ENCODE measurements at regions not wholly inside any gene's neighbourhood (a gene's known extent, or its start where the extent isn't known, plus 50 kb on each side); places are given as distances from the start of the nearest gene placed in this dataset.
A peak's percentile ranks its signal among the peaks of the same experiment; 100 is the strongest.

- no peak overlapping the region for H3K56ac ChIP-seq (ENCODE audit: low read length)
- no peak overlapping the region for H3K23ac ChIP-seq (ENCODE audit: low read length)
- no peaks in the 10 kb centered on the region for H3K36me3 ChIP-seq (ENCODE audit: control insufficient read depth, insufficient read depth, low read length)
- no peak overlapping the region for H2BK15ac ChIP-seq (replicated peaks; ENCODE audit: low read depth)
- no peaks in the 10 kb centered on the region for H3K79me2 ChIP-seq (ENCODE audit: control insufficient read depth, insufficient read depth, low read length)
- no peaks in the 10 kb centered on the region for H3K27me3 ChIP-seq (ENCODE audit: insufficient read depth, low read length, poor library complexity)
- no peak overlapping the region for H2BK120ac ChIP-seq (ENCODE audit: low read depth, low read length)
- H2BK5ac ChIP-seq (ENCODE audit: low read length): no peak overlapping the region
- H3K4ac ChIP-seq (ENCODE audit: low read depth, low read length): no peak overlapping the region
- no peak overlapping the region for H4K5ac ChIP-seq (ENCODE audit: low read length)
- no peak overlapping the region for H2AK5ac ChIP-seq (ENCODE audit: low read length)
- no peaks in the 10 kb centered on the region for H3K4me1 ChIP-seq (ENCODE audit: control insufficient read depth, low read depth, low read length)
- H3K4me3 ChIP-seq (ENCODE audit: low read length): no peak overlapping the region
- no peak overlapping the region for H3K18ac ChIP-seq (ENCODE audit: low read length)
- H3K9ac ChIP-seq (ENCODE audit: low read length): no peak overlapping the region
- H3K27ac ChIP-seq (ENCODE audit: low read depth, low read length): no peak overlapping the region
- no peak overlapping the region for H3K4me2 ChIP-seq (ENCODE audit: low read length)
- WGBS (ENCODE audit: extremely low coverage, insufficient coverage, low lambda C conversion rate): no CpG with 5 or more reads among the region's 3 CpGs
- no peak for DNase-seq
- H4K8ac ChIP-seq (ENCODE audit: low read depth, low read length): no peak overlapping the region
- H3K79me1 ChIP-seq (ENCODE audit: low read length): no peaks in the 10 kb centered on the region
Measured at GRCh38 chr2:221112744-221113143, 459.4 kb downstream of the EPHA4 start.

- no peak overlapping the region for H2BK15ac ChIP-seq (replicated peaks; ENCODE audit: low read depth)
Measured at GRCh38 chr2:221115944-221116343, 456.2 kb downstream of the EPHA4 start.

GRCh38 chr2:221120643-221121042, 451.5 kb downstream of the EPHA4 start:
- Histone ChIP-seq H3K4me2 (ENCODE audit: low read length) (no peak overlapping the region), H3K56ac (ENCODE audit: low read length) (no peak overlapping the region), H3K79me1 (ENCODE audit: low read length) (no peaks in the 10 kb centered on the region), H3K9ac (ENCODE audit: low read length) (no peak overlapping the region), H3K18ac (ENCODE audit: low read length) (no peak overlapping the region), H4K5ac (ENCODE audit: low read length) (no peak overlapping the region), H2BK15ac (replicated peaks; ENCODE audit: low read depth) (no peak overlapping the region), H3K79me2 (ENCODE audit: control insufficient read depth, insufficient read depth, low read length) (no peaks in the 10 kb centered on the region), H3K4me1 (ENCODE audit: control insufficient read depth, low read depth, low read length) (peaks cover 2% of the 10 kb centered on the region), H3K4ac (ENCODE audit: low read depth, low read length) (no peak overlapping the region), H3K27me3 (ENCODE audit: insufficient read depth, low read length, poor library complexity) (no peaks in the 10 kb centered on the region), H3K23ac (ENCODE audit: low read length) (no peak overlapping the region), H3K27ac (ENCODE audit: low read depth, low read length) (no peak overlapping the region), H3K36me3 (ENCODE audit: control insufficient read depth, insufficient read depth, low read length) (no peaks in the 10 kb centered on the region), H4K8ac (ENCODE audit: low read depth, low read length) (no peak overlapping the region), H3K4me3 (ENCODE audit: low read length) (no peak overlapping the region), H2BK120ac (ENCODE audit: low read depth, low read length) (no peak overlapping the region), H2AK5ac (ENCODE audit: low read length) (no peak overlapping the region), H2BK5ac (ENCODE audit: low read length) (no peak overlapping the region)
- no peak for DNase-seq
- WGBS (ENCODE audit: extremely low coverage, insufficient coverage, low lambda C conversion rate): no CpG with 5 or more reads among the region's 2 CpGs

More at GRCh38 chr2:221115944-221116343, 456.2 kb downstream of the EPHA4 start:
- Histone ChIP-seq H3K27ac (ENCODE audit: low read depth, low read length) (no peak overlapping the region), H3K18ac (ENCODE audit: low read length) (no peak overlapping the region), H4K5ac (ENCODE audit: low read length) (no peak overlapping the region), H4K8ac (ENCODE audit: low read depth, low read length) (no peak overlapping the region), H2BK120ac (ENCODE audit: low read depth, low read length) (no peak overlapping the region), H3K9ac (ENCODE audit: low read length) (no peak overlapping the region), H2BK5ac (ENCODE audit: low read length) (no peak overlapping the region), H3K79me2 (ENCODE audit: control insufficient read depth, insufficient read depth, low read length) (no peaks in the 10 kb centered on the region), H2AK5ac (ENCODE audit: low read length) (no peak overlapping the region), H3K56ac (ENCODE audit: low read length) (no peak overlapping the region), H3K4me2 (ENCODE audit: low read length) (no peak overlapping the region), H3K36me3 (ENCODE audit: control insufficient read depth, insufficient read depth, low read length) (no peaks in the 10 kb centered on the region), H3K79me1 (ENCODE audit: low read length) (no peaks in the 10 kb centered on the region), H3K4me3 (ENCODE audit: low read length) (no peak overlapping the region), H3K4ac (ENCODE audit: low read depth, low read length) (no peak overlapping the region), H3K27me3 (ENCODE audit: insufficient read depth, low read length, poor library complexity) (no peaks in the 10 kb centered on the region), H3K4me1 (ENCODE audit: control insufficient read depth, low read depth, low read length) (no peaks in the 10 kb centered on the region), H3K23ac (ENCODE audit: low read length) (no peak overlapping the region)
- no peak for DNase-seq
- WGBS (ENCODE audit: extremely low coverage, insufficient coverage, low lambda C conversion rate): no CpG with 5 or more reads among the region's 3 CpGs

- Histone ChIP-seq H3K36me3 (ENCODE audit: control insufficient read depth, insufficient read depth, low read length) (no peaks in the 10 kb centered on the region), H2BK5ac (ENCODE audit: low read length) (no peak overlapping the region), H3K79me2 (ENCODE audit: control insufficient read depth, insufficient read depth, low read length) (no peaks in the 10 kb centered on the region), H4K8ac (ENCODE audit: low read depth, low read length) (no peak overlapping the region), H3K79me1 (ENCODE audit: low read length) (no peaks in the 10 kb centered on the region), H3K4me2 (ENCODE audit: low read length) (no peak overlapping the region), H3K9ac (ENCODE audit: low read length) (no peak overlapping the region), H4K5ac (ENCODE audit: low read length) (no peak overlapping the region), H3K18ac (ENCODE audit: low read length) (no peak overlapping the region), H3K4me1 (ENCODE audit: control insufficient read depth, low read depth, low read length) (peaks cover 2% of the 10 kb centered on the region), H2BK120ac (ENCODE audit: low read depth, low read length) (no peak overlapping the region), H3K4ac (ENCODE audit: low read depth, low read length) (no peak overlapping the region), H3K4me3 (ENCODE audit: low read length) (no peak overlapping the region), H2BK15ac (replicated peaks; ENCODE audit: low read depth) (no peak overlapping the region), H3K23ac (ENCODE audit: low read length) (no peak overlapping the region), H2AK5ac (ENCODE audit: low read length) (no peak overlapping the region), H3K27ac (ENCODE audit: low read depth, low read length) (no peak overlapping the region), H3K27me3 (ENCODE audit: insufficient read depth, low read length, poor library complexity) (no peaks in the 10 kb centered on the region), H3K56ac (ENCODE audit: low read length) (no peak overlapping the region)
- WGBS (ENCODE audit: extremely low coverage, insufficient coverage, low lambda C conversion rate): 100% methylated on average over 1 of the region's 3 CpGs
- no peak for DNase-seq
Measured at GRCh38 chr2:221123396-221123795, 448.7 kb downstream of the EPHA4 start.

- no CpG with 5 or more reads among the region's 9 CpGs for WGBS (ENCODE audit: extremely low coverage, insufficient coverage, low lambda C conversion rate)
- no peak overlapping the region for H3K23ac ChIP-seq (ENCODE audit: low read length)
- H3K9ac ChIP-seq (ENCODE audit: low read length): no peak overlapping the region
- H3K4me2 ChIP-seq (ENCODE audit: low read length): no peak overlapping the region
- no peak overlapping the region for H3K4ac ChIP-seq (ENCODE audit: low read depth, low read length)
- H3K27ac ChIP-seq (ENCODE audit: low read depth, low read length): no peak overlapping the region
- H2BK15ac ChIP-seq (replicated peaks; ENCODE audit: low read depth): no peak overlapping the region
- peak; percentile 86 for DNase-seq
- peaks cover 2% of the 10 kb centered on the region for H3K4me1 ChIP-seq (ENCODE audit: control insufficient read depth, low read depth, low read length)
- no peak overlapping the region for H2AK5ac ChIP-seq (ENCODE audit: low read length)
- H4K5ac ChIP-seq (ENCODE audit: low read length): no peak overlapping the region
- H3K56ac ChIP-seq (ENCODE audit: low read length): no peak overlapping the region
- H3K27me3 ChIP-seq (ENCODE audit: insufficient read depth, low read length, poor library complexity): no peaks in the 10 kb centered on the region
- no peak overlapping the region for H4K8ac ChIP-seq (ENCODE audit: low read depth, low read length)
- H3K18ac ChIP-seq (ENCODE audit: low read length): no peak overlapping the region
- H3K36me3 ChIP-seq (ENCODE audit: control insufficient read depth, insufficient read depth, low read length): no peaks in the 10 kb centered on the region
- no peaks in the 10 kb centered on the region for H3K79me2 ChIP-seq (ENCODE audit: control insufficient read depth, insufficient read depth, low read length)
- no peaks in the 10 kb centered on the region for H3K79me1 ChIP-seq (ENCODE audit: low read length)
- H3K4me3 ChIP-seq (ENCODE audit: low read length): no peak overlapping the region
- no peak overlapping the region for H2BK120ac ChIP-seq (ENCODE audit: low read depth, low read length)
- no peak overlapping the region for H2BK5ac ChIP-seq (ENCODE audit: low read length)
Measured at GRCh38 chr2:221124532-221125240, 447.4 kb downstream of the EPHA4 start.

GRCh38 chr2:221125691-221126090, 446.4 kb downstream of the EPHA4 start:
- H4K5ac ChIP-seq (ENCODE audit: low read length): no peak overlapping the region
- no peak overlapping the region for H3K56ac ChIP-seq (ENCODE audit: low read length)
- H3K27me3 ChIP-seq (ENCODE audit: insufficient read depth, low read length, poor library complexity): no peaks in the 10 kb centered on the region
- no CpG with 5 or more reads among the region's 3 CpGs for WGBS (ENCODE audit: extremely low coverage, insufficient coverage, low lambda C conversion rate)
- no peak overlapping the region for H3K4me3 ChIP-seq (ENCODE audit: low read length)
- H3K4me1 ChIP-seq (ENCODE audit: control insufficient read depth, low read depth, low read length): peaks cover 2% of the 10 kb centered on the region
- H3K79me1 ChIP-seq (ENCODE audit: low read length): no peaks in the 10 kb centered on the region
- H3K36me3 ChIP-seq (ENCODE audit: control insufficient read depth, insufficient read depth, low read length): no peaks in the 10 kb centered on the region
- H3K4ac ChIP-seq (ENCODE audit: low read depth, low read length): no peak overlapping the region
- no peak overlapping the region for H3K4me2 ChIP-seq (ENCODE audit: low read length)
- no peak overlapping the region for H3K23ac ChIP-seq (ENCODE audit: low read length)
- no peak overlapping the region for H3K9ac ChIP-seq (ENCODE audit: low read length)
- no peak for DNase-seq
- H3K18ac ChIP-seq (ENCODE audit: low read length): no peak overlapping the region
- no peak overlapping the region for H2BK5ac ChIP-seq (ENCODE audit: low read length)
- no peak overlapping the region for H2BK15ac ChIP-seq (replicated peaks; ENCODE audit: low read depth)
- H3K27ac ChIP-seq (ENCODE audit: low read depth, low read length): no peak overlapping the region
- no peak overlapping the region for H2BK120ac ChIP-seq (ENCODE audit: low read depth, low read length)
- no peak overlapping the region for H4K8ac ChIP-seq (ENCODE audit: low read depth, low read length)
- H3K79me2 ChIP-seq (ENCODE audit: control insufficient read depth, insufficient read depth, low read length): no peaks in the 10 kb centered on the region
- H2AK5ac ChIP-seq (ENCODE audit: low read length): no peak overlapping the region

All from mesendoderm (in vitro differentiated cells).